ENCODE measurements at regions not wholly inside any gene's neighbourhood (a gene's known extent, or its start where the extent isn't known, plus 50 kb on each side); places are given as distances from the start of the nearest gene placed in this dataset.

- no peak for TF ChIP-seq CTCF (conservative IDR thresholded peaks at IDR 0.05 in 1 of 2, IDR thresholded peaks at IDR 0.05 in 1 of 2; ENCODE audit: low read depth in 1 of 2, low read length in 2 of 2)
- TF ChIP-seq EZH2 (IDR thresholded peaks at IDR 0.05; ENCODE audit: low read length, missing control alignments) = no peak
These were observed 74.7 kb upstream of the EPHA7 start for GRCh38 chr6:93494057-93494456.
